NCI-H2107 treated with DMSO at 0.1 percent for 48 hours (cell line): ENCODE measurements at regions not wholly inside any gene's neighbourhood (a gene's known extent, or its start where the extent isn't known, plus 50 kb on each side); places are given as distances from the start of the nearest gene placed in this dataset.
A peak's percentile ranks its signal among the peaks of the same experiment; 100 is the strongest.
"Not testable (repeated sequence)": the region's sequence is repeated elsewhere in the genome, so short reads cannot be mapped to it uniquely, and the experiment has no call there.

Experiments
- DNase-seq: peaks from one replicate; lab custom pipeline; 2025; ENCODE audit not compliant: unreplicated experiment; lab: John Stamatoyannopoulos, UW

DNA sequence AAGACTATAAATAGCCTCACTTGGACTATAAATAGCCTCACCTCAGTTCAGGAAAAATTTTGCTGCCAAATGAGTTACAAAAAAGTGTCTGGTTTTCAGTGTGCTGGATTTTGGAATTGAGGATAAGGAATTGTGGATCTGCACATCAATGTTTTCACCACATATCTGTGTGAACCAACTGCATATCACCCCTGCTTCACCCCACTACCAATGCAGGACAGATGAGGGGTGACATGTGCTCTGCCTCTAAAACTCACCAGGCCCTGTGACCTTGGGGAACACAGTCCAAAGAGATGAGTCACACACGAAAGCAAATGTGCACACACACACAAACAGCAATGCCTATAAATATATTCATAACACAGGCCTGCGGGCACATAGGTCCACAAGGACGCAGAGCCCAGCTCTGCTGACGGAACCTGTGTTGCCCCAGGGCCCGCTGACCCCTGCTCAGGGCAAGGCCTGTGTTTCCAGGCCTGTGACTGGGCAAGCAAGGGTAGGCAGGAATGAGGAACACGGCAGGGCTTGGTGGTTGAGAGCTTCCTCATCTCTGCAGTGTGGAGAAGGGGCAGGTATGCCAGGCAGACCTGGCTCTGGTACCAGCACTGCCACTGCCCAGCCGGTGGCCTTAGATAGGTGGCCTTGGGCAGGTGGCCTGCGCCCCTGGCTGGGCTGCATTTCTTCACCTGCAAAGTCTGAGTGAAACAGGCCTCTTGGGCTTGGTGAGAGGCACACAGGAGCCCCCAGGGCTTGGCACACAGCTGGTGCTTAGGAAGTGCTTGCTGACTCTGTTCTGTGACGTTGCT lies 82.4 kb downstream of the ARL6IP4 start:
- no peak for DNase-seq

DNA sequence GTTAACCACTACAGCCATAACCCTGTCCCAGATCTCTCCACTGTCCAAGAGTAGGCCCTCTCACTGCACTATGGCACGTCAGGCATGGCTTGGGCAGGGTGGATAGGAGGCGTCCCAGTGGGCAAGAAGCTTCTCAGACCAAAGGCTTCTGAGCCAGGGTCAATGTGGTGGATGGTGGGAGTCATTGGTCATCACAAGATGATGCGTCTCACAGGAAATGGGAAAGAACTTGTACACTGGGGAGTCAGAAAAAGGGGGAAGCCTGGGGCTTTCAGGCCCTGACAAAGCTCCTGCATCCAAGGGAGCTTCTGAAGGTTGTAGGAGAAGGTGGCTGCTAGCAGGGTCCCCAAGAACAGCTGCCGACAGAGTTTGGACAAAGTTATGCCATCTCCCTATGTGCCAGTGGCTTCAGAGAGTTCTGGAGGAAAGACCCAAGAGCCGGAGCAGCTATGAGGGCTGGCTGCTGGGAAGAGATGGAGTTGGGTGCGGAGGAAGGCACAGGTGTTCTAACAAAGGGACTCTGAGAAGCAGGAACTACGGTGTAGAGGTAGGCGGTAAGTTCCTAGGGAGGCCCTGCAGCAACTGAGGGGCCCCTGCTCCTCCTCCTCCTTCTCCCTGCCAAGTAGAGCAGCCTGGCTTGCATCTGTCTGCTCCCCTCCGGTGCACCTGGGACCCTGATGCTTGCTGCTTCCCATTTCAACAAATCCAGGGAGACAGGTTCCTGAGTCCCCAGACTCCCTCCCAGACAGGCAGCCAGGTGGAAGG lies 81.1 kb downstream of the ARL6IP4 start:
- DNase-seq, result peak; percentile 79

DNA sequence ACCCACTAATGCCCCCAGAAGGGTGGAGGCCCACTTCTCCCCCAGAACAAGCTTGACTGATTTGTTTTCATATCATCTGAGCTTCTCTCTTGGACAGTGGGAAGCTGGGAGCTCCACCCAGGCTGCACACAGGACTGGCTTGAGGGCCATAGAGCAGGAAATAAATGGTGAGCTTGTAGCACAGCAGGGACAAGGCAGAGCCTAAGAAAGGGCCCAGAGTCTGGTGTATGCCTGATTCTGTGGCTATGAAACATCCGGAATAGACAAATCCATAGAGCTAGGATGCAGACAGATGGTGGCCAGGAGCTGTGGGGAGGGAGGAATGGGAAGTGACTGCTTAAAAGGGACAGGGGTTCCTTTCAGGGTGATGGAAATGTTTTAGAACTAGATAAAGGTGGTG lies 79.0 kb downstream of the ARL6IP4 start:
- peak; percentile 38 for DNase-seq

DNA sequence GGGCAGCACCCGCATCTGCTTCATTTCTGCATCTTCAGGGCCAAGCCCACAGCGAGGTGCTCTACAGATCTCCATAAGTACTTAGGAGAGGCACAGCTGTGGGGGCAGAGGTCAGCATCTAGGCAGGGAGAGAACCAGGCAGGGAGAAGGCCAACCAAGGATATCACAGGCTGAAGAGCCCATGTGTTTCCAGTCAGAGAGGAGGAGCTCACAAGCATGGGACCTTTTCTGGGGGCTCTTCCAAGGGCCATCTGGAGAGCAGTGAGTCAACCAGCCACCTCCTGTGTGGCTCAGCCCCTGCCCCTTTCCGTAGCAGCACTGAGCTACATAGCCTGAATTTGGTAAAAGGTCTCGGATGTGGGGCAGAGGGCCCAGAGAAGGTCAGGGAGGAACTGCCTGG lies 78.5 kb downstream of the ARL6IP4 start:
- DNase-seq, result no peak

DNA sequence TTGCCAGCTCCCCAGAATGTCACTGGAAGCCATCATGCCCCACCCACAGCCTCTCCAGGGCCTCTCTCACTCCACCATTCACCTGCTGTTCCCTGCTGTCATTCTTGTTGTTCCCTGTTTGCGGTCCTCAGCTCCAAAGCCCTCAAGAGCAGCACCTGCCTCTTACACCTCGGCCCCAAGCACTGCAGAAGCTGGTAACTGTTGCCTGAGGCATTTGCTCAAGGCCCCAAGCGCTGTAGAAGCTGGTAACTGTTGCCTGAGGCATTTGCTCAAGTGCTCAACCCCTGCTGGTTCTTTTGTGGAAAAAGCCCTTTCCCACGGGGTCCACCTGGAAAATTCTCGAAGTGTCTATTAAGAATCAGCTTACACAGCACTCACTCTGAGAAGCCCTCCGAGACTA lies 78.0 kb downstream of the ARL6IP4 start:
- peak; percentile 98 for DNase-seq

DNA sequence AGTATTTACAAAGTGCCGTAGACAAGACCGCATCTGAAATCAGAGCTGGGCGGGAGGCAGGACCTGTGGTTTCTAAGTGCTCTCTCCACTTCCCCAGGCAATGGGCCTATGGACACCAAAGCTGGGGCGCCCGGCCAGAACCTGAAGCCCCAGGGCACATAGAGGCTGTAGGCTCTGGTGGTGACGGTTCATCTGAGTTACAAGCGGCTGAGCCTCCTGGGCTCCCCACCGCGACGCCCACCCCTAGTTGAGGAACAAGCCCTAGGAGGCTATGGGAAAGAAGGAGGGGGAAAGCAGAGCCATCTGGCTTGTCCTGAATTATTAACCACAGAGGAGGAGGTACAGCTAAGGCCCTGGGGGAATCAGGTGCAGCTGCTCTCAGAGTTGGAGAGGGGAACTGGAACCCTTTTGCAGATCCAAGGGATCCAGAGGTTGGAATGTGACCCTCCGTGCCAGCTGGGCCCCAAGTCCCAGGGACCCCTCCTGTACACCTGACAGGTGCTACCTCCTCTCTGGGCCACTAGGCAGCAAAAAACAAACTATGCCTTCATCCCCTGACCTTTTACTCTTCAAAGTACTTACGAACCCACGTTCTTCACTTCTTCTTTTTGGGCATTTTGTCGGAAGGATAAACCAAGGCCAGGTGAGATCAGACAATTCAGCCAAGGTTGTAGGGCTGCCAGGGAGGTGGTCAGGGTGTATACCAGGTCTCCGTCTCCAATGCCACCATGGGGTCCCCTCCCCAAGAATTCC lies 77.2 kb downstream of the ARL6IP4 start:
- DNase-seq, result peak; percentile 100

DNA sequence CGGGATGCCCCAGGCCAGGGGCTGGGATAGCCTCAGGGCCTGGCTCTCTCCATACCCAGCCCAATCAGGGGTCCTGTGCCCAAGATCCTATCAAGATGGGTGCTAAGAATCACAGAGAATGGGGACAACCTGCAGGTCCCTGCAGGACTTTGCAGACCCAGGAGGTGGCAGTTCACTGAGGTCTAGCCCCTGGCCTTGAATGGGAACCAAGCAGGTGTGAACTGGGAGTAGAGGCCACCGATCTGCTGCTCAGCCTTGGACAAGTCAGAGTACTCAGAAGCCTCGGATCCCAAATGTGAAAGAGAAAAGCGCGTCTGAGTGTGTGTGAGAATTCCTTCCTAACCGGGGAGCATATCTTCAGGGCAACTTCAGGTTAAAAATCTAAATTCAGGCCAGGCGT lies 76.2 kb downstream of the ARL6IP4 start:
- peak; percentile 27 for DNase-seq

DNA sequence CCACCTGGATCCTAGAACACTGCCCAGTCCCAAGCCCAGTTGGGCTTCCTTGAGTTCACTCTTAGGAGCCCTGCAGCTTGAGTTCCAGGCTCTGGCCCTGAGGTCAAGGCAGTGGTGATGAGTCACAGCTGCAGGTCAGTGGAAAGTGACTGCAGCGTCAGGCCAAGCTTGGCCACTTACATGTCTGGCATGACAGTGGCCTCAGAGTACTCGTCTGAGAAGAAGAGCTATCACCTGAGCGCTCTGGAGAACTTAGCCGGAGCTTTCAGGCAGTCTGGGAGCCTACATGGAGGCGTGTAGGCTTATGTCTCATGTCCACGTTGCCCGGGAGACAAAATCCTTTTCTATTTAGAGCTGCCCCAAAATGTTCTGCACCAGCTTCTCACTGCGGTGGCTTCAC lies 75.6 kb downstream of the ARL6IP4 start:
- DNase-seq, result no peak

DNA sequence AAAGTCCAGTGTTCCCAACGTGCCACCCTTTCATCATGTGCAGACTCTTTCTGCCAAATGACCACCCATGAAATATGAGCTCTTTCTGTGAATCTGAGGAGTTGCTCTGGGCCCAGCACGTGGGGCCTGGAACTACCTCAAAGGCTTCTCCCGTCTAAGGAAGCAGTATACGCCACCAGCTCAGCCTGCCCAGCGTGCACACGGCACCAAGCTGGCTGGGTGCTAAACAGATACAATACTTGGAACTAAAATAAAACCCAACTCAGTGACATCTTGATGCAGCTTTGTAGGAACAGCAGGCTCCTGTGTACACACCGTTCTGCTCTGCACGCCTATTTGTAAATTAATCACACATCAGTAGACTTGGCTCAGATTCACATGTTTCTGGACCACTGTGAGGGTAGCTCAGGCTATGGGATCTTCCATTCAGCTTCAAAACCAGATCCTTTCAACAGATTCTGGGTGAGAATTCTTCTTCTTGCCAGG lies 74.8 kb downstream of the ARL6IP4 start:
- DNase-seq, result no peak

DNA sequence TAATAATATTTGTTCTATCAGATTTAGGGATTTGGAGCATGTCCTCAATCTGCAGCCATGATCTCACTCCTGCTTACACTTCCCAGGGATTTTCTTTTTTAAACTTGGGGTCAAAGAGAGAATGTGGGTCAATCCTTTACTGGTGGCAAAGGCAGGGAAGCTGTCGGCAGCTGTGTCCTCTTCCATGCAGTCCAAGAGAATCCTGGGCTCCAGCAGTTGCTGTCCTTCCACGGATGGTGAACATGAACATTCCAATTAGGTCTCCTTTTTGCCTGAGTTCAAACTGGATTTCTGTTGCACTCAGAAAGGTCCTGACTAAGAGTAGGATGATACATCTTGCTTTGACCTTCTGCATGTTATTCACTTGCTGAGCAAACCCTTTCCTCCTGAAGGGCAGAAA lies 73.9 kb downstream of the ARL6IP4 start:
- DNase-seq, result no peak

DNA sequence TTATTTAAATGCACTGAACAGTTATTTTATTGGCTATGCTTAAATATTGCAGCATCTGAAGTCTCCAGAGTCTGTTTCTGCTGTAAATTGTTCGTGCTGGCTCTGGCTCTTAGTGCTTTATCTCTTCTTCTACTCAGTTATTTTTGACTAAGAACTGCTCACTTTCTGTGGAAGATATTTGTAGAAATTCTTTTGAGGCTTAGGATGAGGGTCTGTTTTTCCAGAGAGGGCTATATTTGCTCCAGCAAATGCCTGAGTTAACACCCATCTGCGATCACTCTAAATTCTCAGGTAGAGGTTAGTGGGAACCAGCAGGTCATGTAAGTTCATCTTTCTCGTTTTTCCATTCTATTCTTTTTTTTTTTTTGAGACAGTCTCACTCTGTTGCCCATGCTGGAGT lies 71.1 kb downstream of the ARL6IP4 start:
- no peak for DNase-seq

DNA sequence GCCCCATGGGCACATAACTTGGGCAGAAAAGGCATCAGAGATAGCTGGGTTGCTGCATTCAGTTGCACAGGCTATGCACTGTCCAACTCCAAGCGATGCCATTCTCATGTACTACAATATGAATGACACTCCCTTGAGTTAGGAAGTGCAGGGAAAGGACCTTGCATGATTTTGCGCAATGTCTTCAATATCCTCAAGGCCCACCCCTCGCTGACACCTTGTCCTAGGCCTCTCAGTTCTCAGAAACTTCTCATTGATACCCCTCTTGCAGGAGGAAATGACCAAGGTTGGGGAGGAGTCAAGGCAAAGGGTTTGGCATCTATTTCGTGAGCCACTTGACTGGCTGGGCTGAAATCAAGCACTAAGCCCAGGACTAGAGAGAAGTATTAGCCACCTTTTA lies 70.4 kb downstream of the ARL6IP4 start:
- no peak for DNase-seq

DNA sequence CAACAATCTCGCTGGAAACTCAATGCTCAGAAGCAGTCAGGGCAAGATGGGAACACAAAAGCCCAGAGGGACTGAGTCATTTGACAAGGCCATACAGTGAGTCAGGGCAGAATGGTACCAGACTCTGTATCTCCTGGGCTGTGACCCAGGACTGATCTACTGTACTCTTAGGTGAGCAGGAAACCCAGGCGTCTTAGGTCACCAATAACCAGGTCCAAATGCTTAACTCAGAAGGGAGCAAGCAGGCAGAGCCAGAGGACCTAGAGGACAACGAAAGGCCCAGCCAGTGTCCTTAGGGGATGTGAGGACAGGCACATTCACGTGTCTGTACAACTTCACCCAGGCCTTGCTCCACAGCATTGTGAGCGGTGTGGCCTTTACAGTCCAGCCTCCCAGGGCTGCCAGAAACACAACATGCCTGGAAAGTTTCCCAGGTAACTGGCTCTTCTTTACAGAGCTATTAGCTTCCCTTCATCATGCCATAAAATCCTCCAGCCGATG lies 69.9 kb downstream of the ARL6IP4 start:
- DNase-seq, result no peak

DNA sequence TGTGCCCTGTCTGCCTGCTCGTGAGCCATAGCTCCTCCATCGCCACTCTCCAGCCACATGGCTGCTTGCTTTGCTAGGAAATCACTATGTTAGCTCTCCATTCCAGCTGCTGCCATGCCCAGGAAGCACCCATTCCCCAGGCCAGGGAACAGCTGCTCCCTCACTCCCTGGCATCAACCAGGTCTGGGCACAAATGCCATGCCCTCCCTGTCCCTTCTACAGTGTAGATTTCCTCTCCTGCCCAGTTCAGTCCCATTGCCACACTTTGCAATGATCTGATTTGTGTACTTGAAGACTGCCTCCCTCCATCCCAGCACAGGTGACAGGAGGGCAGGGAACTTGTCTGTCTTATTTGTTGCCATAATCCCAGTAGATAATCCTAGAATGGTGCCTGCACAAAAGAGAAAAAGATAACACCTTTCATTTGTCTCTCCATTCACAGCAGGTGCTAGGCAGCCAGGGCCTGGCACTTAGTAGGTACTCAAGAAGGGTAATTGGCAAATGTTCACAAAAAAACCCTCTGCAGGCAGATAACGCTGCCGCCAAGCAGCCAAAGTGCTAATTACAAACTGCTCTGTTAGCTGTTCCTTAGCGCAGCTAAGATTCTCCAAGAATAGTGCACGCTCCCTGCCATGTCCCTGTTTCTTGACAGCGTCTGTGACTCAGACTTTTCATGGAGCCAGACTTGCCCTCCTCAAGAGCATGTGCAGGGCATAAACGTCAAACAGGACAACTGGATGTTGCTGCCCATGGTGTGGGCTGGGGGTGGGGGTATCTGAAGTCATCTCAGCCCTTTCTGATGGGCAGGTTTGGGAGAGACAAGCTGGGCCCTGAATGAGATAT lies 69.1 kb downstream of the ARL6IP4 start:
- DNase-seq, result no peak

DNA sequence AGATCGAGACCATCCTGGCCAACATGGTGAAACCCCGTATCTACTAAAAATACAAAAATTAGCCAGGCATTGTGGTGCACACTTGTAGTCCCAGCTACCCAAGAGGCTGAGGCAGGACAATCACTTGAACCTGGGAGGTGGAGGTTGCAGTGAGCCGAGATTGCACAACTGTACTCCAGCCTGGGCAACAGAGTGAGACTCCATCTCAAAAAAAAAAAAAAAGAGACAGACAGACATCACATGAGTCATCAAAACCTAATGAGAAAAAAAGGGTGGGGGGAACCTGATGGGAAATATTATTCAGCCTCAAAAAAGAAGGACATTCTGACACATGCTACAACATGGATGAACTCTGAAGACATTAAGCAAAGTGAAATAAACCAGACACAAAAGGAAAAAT lies 67.4 kb downstream of the ARL6IP4 start:
- not testable (repeated sequence) for DNase-seq

DNA sequence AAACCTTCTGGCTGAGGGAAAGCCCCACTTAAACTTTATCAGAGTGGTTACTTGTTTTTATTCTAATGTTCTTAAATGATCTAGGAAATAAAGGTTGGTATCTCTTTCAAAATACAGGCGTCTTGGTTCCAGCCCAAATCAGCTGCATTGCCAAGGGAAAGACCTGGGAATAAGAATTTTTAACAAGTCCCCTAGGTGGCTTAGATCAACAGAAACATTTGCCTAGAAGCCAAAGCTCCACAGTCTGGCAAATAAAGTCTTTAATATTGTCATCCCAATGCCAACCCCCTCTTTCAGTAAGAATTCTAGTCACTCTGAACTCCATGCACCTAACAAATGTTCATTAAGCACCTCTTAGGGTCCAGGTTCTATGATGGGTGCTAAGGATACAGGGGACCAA lies 66.8 kb downstream of the ARL6IP4 start:
- DNase-seq, result no peak

DNA sequence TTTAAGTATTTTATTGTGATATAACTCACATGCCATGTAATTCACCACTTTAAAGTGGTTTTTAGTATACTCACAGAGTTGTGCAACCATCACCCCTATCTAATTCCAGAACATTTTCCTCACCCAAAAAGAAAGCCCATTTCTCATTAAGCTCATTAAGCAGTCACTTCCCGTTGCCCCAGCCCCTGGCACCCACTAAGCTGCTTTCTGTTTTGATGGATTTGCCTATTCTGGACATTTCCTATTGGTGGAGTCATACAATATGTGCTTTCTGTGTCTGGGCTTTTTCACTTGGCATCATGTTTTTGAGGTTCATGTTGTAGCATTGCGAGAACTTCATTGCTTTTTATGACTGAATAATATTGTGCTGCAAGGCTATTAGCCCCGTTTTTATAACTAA lies 66.0 kb downstream of the ARL6IP4 start:
- DNase-seq, result no peak

DNA sequence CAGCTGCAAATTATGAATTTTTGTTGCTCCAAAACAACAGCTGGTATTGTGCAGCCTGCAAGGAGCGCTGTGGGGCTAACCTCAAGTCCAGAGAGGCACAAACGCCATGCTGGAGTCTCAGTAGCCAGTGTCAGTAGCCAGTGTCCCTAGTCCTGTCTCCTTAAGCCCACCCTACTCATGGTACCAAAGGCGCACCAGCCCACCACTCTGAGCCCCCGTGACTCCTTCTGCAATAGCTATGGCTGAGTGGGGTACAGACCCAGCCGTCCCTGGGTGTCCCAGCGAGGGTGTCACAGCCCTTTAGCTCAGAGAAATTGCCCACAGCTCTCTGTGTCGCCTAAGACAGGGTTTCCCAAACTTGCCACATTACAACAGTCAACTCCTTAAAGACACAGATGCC lies 65.2 kb downstream of the ARL6IP4 start:
- no peak for DNase-seq

DNA sequence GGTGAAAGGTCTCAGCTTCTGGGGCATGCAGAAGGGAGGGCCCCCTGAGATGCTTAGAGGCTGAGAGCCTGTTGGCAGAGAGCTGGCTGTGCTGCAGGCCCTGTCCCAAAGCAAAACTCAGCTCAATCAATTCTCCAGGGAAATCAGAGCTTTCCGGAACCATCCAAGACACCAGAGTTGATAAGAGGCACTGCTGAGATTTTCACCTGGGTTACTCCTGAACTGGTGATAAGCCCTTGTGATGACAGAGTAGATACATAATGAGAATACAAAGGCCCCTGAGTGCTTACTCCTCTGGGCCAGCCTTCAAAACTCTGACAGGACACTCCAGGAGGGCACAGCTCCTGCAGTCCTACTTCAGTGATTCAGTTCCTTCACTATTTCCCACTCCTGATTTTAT lies 63.9 kb downstream of the ARL6IP4 start:
- DNase-seq, result no peak

DNA sequence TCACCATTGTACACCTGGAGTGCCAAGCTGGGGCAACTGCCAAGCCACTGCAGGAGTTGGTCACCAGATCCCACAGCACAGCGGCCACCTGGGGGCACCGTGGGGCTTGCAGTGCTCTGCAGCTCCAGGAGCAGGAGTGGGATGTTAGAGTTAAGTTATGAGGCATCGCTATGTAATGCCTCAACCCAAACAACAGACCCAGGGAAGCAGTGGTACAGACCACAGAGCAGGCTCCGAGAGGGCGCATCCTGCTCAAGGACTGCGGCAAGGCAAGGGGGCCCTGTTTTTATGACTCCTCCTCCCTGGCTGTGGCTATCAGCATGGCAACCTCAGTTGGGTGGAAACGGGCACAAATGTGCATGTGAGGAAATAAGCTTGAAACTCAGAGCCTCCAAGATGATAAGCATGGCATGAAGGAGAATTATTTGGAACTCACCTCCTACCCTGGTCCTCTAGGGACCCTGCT lies 63.1 kb downstream of the ARL6IP4 start:
- peak; percentile 78 for DNase-seq
